Endodermal cell (in vitro differentiated cells): ENCODE measurements at regions not wholly inside any gene's neighbourhood (a gene's known extent, or its start where the extent isn't known, plus 50 kb on each side); places are given as distances from the start of the nearest gene placed in this dataset.

ENCODE experiments used
- DNase-seq: peaks from one replicate; pipeline ENCODE4 v3.0.0-alpha.2; 2017
- H3K27ac ChIP-seq: 2 replicates; pipeline ENCODE4 v1.5.1; 2013; ENCODE audit warnings: mild to moderate bottlenecking, low read depth, low read length, moderate library complexity
- H3K27me3 ChIP-seq: 2 replicates; pipeline ENCODE4 v1.6.1; 2013; ENCODE audit warnings: mild to moderate bottlenecking, low read length, moderate library complexity; ENCODE audit not compliant: insufficient read depth, control insufficient read depth, poor library complexity, severe bottlenecking
- H3K36me3 ChIP-seq: 2 replicates; pipeline ENCODE4 v1.7.0; 2013; ENCODE audit warnings: mild to moderate bottlenecking, low read length, moderate library complexity; ENCODE audit not compliant: control insufficient read depth, insufficient read depth
- H3K4me1 ChIP-seq: one replicate; pipeline ENCODE4 v1.7.0; 2013; ENCODE audit warnings: low read length; ENCODE audit not compliant: control insufficient read depth, insufficient read depth
- H3K4me3 ChIP-seq: 2 replicates; pipeline ENCODE4 v1.5.1; 2013; ENCODE audit warnings: mild to moderate bottlenecking, low read length, moderate library complexity
- H3K9ac ChIP-seq: 2 replicates; pipeline ENCODE4 v1.6.1; 2013; ENCODE audit warnings: mild to moderate bottlenecking, low read length, moderate library complexity; ENCODE audit not compliant: poor library complexity, severe bottlenecking; ENCODE audit errors: extremely low read depth
- H3K9me3 ChIP-seq: 2 replicates; pipeline ENCODE4 v1.6.1; 2013; ENCODE audit warnings: mild to moderate bottlenecking, low read length, moderate library complexity; ENCODE audit not compliant: control insufficient read depth
- H3K27ac Mint-ChIP-seq: 2 replicates; pipeline ENCODE4 v1.8.0; 2020; ENCODE audit warnings: mixed read lengths
- H3K27me3 Mint-ChIP-seq: 2 replicates; pipeline ENCODE4 v1.8.0; 2021; ENCODE audit warnings: mild to moderate bottlenecking, mixed read lengths; ENCODE audit not compliant: insufficient read depth
- H3K36me3 Mint-ChIP-seq: 2 replicates; pipeline ENCODE4 v1.8.0; 2020; ENCODE audit warnings: low read depth, mixed read lengths
- H3K4me1 Mint-ChIP-seq: 2 replicates; pipeline ENCODE4 v1.8.0; 2020; ENCODE audit warnings: mixed read lengths
- H3K4me3 Mint-ChIP-seq: 2 replicates; pipeline ENCODE4 v1.8.0; 2020; ENCODE audit warnings: mild to moderate bottlenecking, moderate library complexity, mixed read lengths
- H3K9me3 Mint-ChIP-seq: 2 replicates; pipeline ENCODE4 v1.8.0; 2020; ENCODE audit warnings: mild to moderate bottlenecking, mixed read lengths
- WGBS, 2 experiments: methylation state at CpG; one replicate each; pipeline versions ENCODE4 v1.1.5 to v1.1.7; 2013; ENCODE audit warnings: missing lambda C conversion rate in 2 of 2, mixed read lengths in 1 of 2; ENCODE audit not compliant: insufficient coverage in 1 of 2, insufficient read length in 1 of 2; 5-methylcytosine and 5-hydroxymethylcytosine counted together
- TF ChIP-seq, protein P1 (sequence below): fragments of 200-600 bp; sonication (generic); conservative IDR thresholded peaks from 2 replicates; pipeline ENCODE4 v1.5.0; 2021; ENCODE audit warnings: antibody characterized with exemption, mild to moderate bottlenecking

DNA sequence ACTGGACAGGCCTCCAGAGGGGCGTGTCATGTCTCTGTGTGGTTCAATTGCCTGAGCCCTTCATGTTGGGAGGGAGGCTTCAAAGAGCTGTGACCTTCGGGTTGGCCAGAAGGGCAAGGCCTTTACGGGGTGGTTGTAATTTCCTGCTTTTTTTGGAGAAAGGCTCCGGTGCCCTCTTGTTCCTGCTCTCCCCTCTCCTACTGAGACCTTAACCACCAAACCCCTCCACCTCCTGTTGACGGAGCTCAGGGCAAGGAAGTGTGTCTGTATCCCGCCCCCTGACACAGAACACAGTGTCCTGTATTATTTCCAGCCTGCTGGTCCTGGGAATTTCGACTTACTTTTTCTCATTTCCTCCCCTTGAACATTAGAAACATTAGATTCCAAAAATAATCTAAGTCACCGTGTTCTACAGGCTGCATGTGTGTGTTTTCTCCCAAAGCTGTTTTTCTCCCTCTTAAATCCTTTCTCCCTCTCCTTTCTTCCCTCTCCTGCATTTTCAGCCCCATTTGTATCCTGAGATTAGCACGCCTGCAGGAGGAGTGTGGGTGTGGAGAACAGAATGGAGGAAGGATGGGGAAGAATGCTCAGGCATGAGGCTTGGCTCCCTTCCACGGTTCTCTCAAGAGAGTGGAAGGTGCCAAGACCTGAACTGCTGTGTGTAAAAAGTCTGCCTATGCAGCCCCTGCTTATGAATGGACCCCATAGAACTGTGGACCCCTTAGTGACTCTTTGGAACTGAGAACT lies 285.4 kb upstream of the ROPN1 start:
- H3K4me3 ChIP-seq = no peak overlapping the region
- H3K9ac ChIP-seq = no peak overlapping the region
- no peak for DNase-seq
- Mint-ChIP-seq H3K27ac (no peak overlapping the region), H3K9me3 (no peaks in the 10 kb centered on the region), H3K4me1 (no peaks in the 10 kb centered on the region), H3K36me3 (no peaks in the 10 kb centered on the region), H3K27me3 (peaks cover 12% of the 10 kb centered on the region), H3K4me3 (no peak overlapping the region)
- 88 to 89% methylated on average over 6 to 10 of the region's 10 CpGs for WGBS, 2 experiments
- no peaks in the 10 kb centered on the region for H3K27me3 ChIP-seq
- H3K4me1 ChIP-seq = no peaks in the 10 kb centered on the region
- no peaks in the 10 kb centered on the region for H3K36me3 ChIP-seq
- no peak overlapping the region for H3K27ac ChIP-seq
- no peaks in the 10 kb centered on the region for H3K9me3 ChIP-seq
- TF ChIP-seq, protein P1, sequence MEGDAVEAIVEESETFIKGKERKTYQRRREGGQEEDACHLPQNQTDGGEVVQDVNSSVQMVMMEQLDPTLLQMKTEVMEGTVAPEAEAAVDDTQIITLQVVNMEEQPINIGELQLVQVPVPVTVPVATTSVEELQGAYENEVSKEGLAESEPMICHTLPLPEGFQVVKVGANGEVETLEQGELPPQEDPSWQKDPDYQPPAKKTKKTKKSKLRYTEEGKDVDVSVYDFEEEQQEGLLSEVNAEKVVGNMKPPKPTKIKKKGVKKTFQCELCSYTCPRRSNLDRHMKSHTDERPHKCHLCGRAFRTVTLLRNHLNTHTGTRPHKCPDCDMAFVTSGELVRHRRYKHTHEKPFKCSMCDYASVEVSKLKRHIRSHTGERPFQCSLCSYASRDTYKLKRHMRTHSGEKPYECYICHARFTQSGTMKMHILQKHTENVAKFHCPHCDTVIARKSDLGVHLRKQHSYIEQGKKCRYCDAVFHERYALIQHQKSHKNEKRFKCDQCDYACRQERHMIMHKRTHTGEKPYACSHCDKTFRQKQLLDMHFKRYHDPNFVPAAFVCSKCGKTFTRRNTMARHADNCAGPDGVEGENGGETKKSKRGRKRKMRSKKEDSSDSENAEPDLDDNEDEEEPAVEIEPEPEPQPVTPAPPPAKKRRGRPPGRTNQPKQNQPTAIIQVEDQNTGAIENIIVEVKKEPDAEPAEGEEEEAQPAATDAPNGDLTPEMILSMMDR = no peak

DNA sequence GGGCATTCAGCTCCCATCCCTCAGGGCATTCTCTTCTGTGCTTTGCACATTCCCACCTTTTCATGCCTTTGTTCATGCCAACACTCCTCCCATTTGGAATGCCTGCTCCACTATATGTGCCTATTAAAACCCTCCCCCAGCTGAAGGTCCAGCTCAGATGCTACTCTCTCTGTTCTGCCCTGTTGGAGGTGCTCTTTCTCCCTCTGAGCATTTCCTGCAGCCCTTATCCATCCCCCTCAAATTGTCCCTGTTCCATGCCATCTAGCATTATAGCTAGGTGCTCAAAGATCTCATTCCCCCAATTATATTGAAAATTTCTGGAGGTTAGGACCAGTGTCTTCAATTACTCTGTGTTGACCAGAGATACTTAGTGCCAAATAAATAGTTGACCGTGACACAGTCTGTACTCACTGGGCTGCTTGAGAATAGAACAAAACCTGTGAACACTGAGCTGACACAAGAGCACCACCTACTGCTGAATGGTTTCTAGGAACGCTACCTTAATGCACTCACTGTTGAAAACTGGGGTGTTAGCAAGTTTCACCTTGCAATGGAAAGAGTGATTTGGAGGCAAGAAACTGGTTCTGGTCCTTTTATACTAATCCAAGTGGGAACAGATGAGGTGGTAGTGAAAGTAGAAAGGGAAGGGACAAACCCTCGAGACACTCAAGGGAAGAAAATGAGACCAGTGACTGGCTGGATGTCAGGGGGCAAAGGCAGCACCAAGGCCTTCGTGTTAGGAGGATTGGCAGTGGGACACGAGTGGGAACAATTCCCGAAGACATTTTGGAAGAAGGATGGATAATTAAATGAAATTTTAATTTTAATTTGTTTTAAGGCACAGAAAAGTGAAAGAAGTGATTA lies 289.8 kb upstream of the ROPN1 start:
- H3K27ac Mint-ChIP-seq = no peak overlapping the region

More for the DNA sequence above, 289.8 kb upstream of the ROPN1 start:
- H3K4me1 ChIP-seq = no peaks in the 10 kb centered on the region
- TF ChIP-seq, protein P1 = peak; percentile 82
- Mint-ChIP-seq H3K27me3 (peaks cover 15% of the 10 kb centered on the region), H3K9me3 (no peaks in the 10 kb centered on the region), H3K36me3 (no peaks in the 10 kb centered on the region), H3K4me3 (no peak overlapping the region), H3K4me1 (no peaks in the 10 kb centered on the region)
- H3K9ac ChIP-seq = no peak overlapping the region
- 75% methylated on average over 6 of the region's 6 CpGs for WGBS, 2 experiments
- no peaks in the 10 kb centered on the region for H3K36me3 ChIP-seq
- no peak overlapping the region for H3K4me3 ChIP-seq
- H3K9me3 ChIP-seq = no peaks in the 10 kb centered on the region
- H3K27me3 ChIP-seq = no peaks in the 10 kb centered on the region
- peak; percentile 69 for DNase-seq
- H3K27ac ChIP-seq = no peak overlapping the region
